T-helper 22 cell (primary cell): ENCODE measurements at regions not wholly inside any gene's neighbourhood (a gene's known extent, or its start where the extent isn't known, plus 50 kb on each side); places are given as distances from the start of the nearest gene placed in this dataset.

Experiments used
- DNase-seq: peaks from one replicate; pipeline ENCODE4 v3.0.0-alpha.2; 2020; ENCODE audit warnings: low read depth

GRCh38 chr1:29524285-29525065, 288.2 kb downstream of the PTPRU start:
- DNase-seq, result no peak

GRCh38 chr1:29523576-29523975, 287.3 kb downstream of the PTPRU start:
- no peak for DNase-seq

- DNase-seq, result no peak
Measured at GRCh38 chr1:29523136-29523535, 286.8 kb downstream of the PTPRU start.

- DNase-seq, result no peak
Measured at GRCh38 chr1:29521811-29522580, 285.7 kb downstream of the PTPRU start.

GRCh38 chr1:29521438-29521715, 285.1 kb downstream of the PTPRU start:
- no peak for DNase-seq

- DNase-seq, result no peak
Measured at GRCh38 chr1:29520571-29521437, 284.5 kb downstream of the PTPRU start.

GRCh38 chr1:29519788-29520110, 283.4 kb downstream of the PTPRU start:
- no peak for DNase-seq

- no peak for DNase-seq
Measured at GRCh38 chr1:29519108-29519787, 282.9 kb downstream of the PTPRU start.

GRCh38 chr1:29518183-29518835, 282.0 kb downstream of the PTPRU start:
- DNase-seq, result no peak

- DNase-seq, result no peak
Measured at GRCh38 chr1:29517251-29518086, 281.1 kb downstream of the PTPRU start.

- no peak for DNase-seq
Measured at GRCh38 chr1:29516063-29516820, 279.9 kb downstream of the PTPRU start.

GRCh38 chr1:29515170-29515955, 279.0 kb downstream of the PTPRU start:
- DNase-seq, result no peak

- no peak for DNase-seq
Measured at GRCh38 chr1:29514361-29515169, 278.2 kb downstream of the PTPRU start.

GRCh38 chr1:29513357-29513756, 277.0 kb downstream of the PTPRU start:
- DNase-seq, result no peak

GRCh38 chr1:29511436-29511835, 275.1 kb downstream of the PTPRU start:
- no peak for DNase-seq

- DNase-seq, result no peak
Measured at GRCh38 chr1:29508458-29509107, 272.3 kb downstream of the PTPRU start.

GRCh38 chr1:29506678-29507225, 270.4 kb downstream of the PTPRU start:
- no peak for DNase-seq
